ENCODE measurements at regions not wholly inside any gene's neighbourhood (a gene's known extent, or its start where the extent isn't known, plus 50 kb on each side); places are given as distances from the start of the nearest gene placed in this dataset.

GRCh38 chr2:225319872-225320271 is 79.6 kb upstream of the NYAP2 start:
- no peak for TF ChIP-seq CTCF (IDR thresholded peaks at IDR 0.05; ENCODE audit: insufficient read depth, low read depth, low read length)
- POLR2A ChIA-PET = no interaction called here
- Histone ChIP-seq H3K4me3 (ENCODE audit: low read depth, low read length) (no peak overlapping the region), H3K27me3 (ENCODE audit: control insufficient read depth, insufficient read depth, low read length) (no peaks in the 10 kb centered on the region), H3K36me3 (ENCODE audit: control insufficient read depth, insufficient read depth, low read length) (no peaks in the 10 kb centered on the region)
- no peak for DNase-seq (ENCODE audit: low read depth)
- CTCF ChIA-PET = no interaction called here

- H3K4me3 ChIP-seq (ENCODE audit: low read depth, low read length) = no peak overlapping the region
- DNase-seq (ENCODE audit: low read depth) = no peak
- TF ChIP-seq CTCF (IDR thresholded peaks at IDR 0.05; ENCODE audit: insufficient read depth, low read depth, low read length) = no peak
- CTCF ChIA-PET = no interaction called here
- H3K36me3 ChIP-seq (ENCODE audit: control insufficient read depth, insufficient read depth, low read length) = no peaks in the 10 kb centered on the region
- H3K27me3 ChIP-seq (ENCODE audit: control insufficient read depth, insufficient read depth, low read length) = no peaks in the 10 kb centered on the region
- POLR2A ChIA-PET = no interaction called here
These were observed 81.1 kb upstream of the NYAP2 start for GRCh38 chr2:225318440-225318839.

DNA sequence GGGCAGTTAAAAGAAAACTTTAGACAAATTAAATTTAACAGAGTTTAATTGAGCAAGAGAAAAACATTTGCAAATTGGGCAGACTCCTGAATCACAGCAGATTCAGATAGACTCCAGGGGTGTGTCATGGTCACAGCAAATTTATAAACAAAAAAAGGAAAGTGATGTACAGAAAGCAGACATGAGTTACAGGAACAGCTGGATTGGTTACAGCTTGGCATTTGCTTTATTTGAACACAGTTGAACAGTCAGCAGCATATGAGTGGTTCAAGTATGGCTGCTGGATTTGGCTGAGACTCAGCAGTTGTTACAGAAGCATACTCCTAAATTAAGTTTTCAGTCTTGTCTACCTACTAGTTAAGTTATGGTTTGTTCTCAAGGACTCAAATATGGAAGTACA is 82.3 kb upstream of the NYAP2 start:
- Histone ChIP-seq H3K27me3 (ENCODE audit: control insufficient read depth, insufficient read depth, low read length) (no peaks in the 10 kb centered on the region), H3K4me3 (ENCODE audit: low read depth, low read length) (no peak overlapping the region), H3K36me3 (ENCODE audit: control insufficient read depth, insufficient read depth, low read length) (no peaks in the 10 kb centered on the region)
- no peak for TF ChIP-seq CTCF (IDR thresholded peaks at IDR 0.05; ENCODE audit: insufficient read depth, low read depth, low read length)
- POLR2A ChIA-PET = no interaction called here
- no peak for DNase-seq (ENCODE audit: low read depth)
- CTCF ChIA-PET = no interaction called here

DNA sequence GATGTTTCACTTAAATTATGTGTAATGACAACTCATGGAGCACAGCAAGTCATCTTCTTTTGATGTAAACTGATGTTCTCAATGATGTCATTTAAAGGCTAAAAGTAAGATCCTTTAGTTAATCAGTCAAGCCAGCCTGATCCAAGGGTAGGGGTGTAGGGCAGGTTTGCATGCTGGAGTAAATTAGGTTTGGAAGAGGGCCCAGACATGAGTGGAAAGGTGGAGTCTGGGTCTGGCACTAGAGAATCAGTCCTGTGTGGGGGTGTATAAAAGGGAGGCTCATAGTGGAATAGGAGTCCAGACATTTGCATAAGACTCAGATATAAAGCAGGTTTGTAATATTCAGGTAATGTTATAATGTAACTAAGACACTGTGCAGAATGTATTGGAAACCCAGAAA is 88.8 kb upstream of the NYAP2 start:
- no peak overlapping the region for H3K4me3 ChIP-seq (ENCODE audit: low read depth, low read length)
- no peak for TF ChIP-seq CTCF (IDR thresholded peaks at IDR 0.05; ENCODE audit: insufficient read depth, low read depth, low read length)
- H3K27me3 ChIP-seq (ENCODE audit: control insufficient read depth, insufficient read depth, low read length) = no peaks in the 10 kb centered on the region
- no peaks in the 10 kb centered on the region for H3K36me3 ChIP-seq (ENCODE audit: control insufficient read depth, insufficient read depth, low read length)
- DNase-seq (ENCODE audit: low read depth) = no peak
- ChIA-PET CTCF (no interaction called here), POLR2A (no interaction called here)

- no peak overlapping the region for H3K4me3 ChIP-seq (ENCODE audit: low read depth, low read length)
- no peak for DNase-seq (ENCODE audit: low read depth)
- no peaks in the 10 kb centered on the region for H3K27me3 ChIP-seq (ENCODE audit: control insufficient read depth, insufficient read depth, low read length)
- POLR2A ChIA-PET = no interaction called here
- TF ChIP-seq CTCF (IDR thresholded peaks at IDR 0.05; ENCODE audit: insufficient read depth, low read depth, low read length) = no peak
- no peaks in the 10 kb centered on the region for H3K36me3 ChIP-seq (ENCODE audit: control insufficient read depth, insufficient read depth, low read length)
- CTCF ChIA-PET = no interaction called here
These were observed 90.0 kb upstream of the NYAP2 start for GRCh38 chr2:225309516-225309915.
